ENCODE measurements at regions not wholly inside any gene's neighbourhood (a gene's known extent, or its start where the extent isn't known, plus 50 kb on each side); places are given as distances from the start of the nearest gene placed in this dataset.

DNA sequence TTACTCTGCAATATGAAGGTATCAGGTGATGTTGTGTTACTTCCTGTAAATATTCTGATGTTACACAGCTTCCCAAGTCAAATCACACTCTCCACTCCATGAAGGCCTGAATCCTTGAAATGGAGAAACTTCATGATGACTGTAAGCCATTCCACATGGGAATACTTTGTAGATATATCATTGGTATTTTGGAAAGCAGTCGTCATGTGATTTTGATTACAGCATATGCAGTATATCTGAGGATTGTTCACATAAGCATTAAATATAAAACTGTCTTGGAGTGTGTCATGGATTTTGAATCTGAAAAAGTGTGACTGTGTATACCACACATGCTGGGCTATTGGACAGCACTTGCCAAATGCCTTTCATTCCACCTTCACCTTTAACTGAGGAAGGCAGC is 118.3 kb upstream of the EXOC2 start:
- TF ChIP-seq MXI1 (IDR thresholded peaks at IDR 0.05; ENCODE audit: low read depth, low read length) (no peak), ZNF274 (IDR thresholded peaks at IDR 0.05; ENCODE audit: insufficient read depth, insufficient read length) (no peak), SP1 (IDR thresholded peaks at IDR 0.05; ENCODE audit: low read depth, low read length) (no peak), SMAD1 (IDR thresholded peaks at IDR 0.05; ENCODE audit: low read depth, partially characterized antibody) (no peak), GABPA (IDR thresholded peaks at IDR 0.05; ENCODE audit: low read depth) (no peak), POLR2AphosphoS5 (IDR thresholded peaks at IDR 0.05; ENCODE audit: low read length) (no peak), TBL1XR1 (IDR thresholded peaks at IDR 0.05; ENCODE audit: low read depth, low read length) (no peak), TCF7 (IDR thresholded peaks at IDR 0.05; ENCODE audit: borderline replicate concordance) (no peak), CBX5 (IDR thresholded peaks at IDR 0.05; ENCODE audit: low read depth) (no peak)
- TF ChIP-seq, protein P1, sequence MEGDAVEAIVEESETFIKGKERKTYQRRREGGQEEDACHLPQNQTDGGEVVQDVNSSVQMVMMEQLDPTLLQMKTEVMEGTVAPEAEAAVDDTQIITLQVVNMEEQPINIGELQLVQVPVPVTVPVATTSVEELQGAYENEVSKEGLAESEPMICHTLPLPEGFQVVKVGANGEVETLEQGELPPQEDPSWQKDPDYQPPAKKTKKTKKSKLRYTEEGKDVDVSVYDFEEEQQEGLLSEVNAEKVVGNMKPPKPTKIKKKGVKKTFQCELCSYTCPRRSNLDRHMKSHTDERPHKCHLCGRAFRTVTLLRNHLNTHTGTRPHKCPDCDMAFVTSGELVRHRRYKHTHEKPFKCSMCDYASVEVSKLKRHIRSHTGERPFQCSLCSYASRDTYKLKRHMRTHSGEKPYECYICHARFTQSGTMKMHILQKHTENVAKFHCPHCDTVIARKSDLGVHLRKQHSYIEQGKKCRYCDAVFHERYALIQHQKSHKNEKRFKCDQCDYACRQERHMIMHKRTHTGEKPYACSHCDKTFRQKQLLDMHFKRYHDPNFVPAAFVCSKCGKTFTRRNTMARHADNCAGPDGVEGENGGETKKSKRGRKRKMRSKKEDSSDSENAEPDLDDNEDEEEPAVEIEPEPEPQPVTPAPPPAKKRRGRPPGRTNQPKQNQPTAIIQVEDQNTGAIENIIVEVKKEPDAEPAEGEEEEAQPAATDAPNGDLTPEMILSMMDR (IDR thresholded peaks at IDR 0.05 in 2 of 3, conservative IDR thresholded peaks at IDR 0.05 in 1 of 3; ENCODE audit: control insufficient read depth in 2 of 3, extremely low read depth in 1 of 3, insufficient read depth in 1 of 3, low read depth in 3 of 3, low read length in 3 of 3), result no peak
- TF ChIP-seq, protein P2, sequence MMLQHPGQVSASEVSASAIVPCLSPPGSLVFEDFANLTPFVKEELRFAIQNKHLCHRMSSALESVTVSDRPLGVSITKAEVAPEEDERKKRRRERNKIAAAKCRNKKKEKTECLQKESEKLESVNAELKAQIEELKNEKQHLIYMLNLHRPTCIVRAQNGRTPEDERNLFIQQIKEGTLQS (IDR thresholded peaks at IDR 0.05; ENCODE audit: borderline replicate concordance, extremely low read depth, low read depth, low read length), result no peak
- TF ChIP-seq, protein P3, sequence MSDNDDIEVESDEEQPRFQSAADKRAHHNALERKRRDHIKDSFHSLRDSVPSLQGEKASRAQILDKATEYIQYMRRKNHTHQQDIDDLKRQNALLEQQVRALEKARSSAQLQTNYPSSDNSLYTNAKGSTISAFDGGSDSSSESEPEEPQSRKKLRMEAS (IDR thresholded peaks at IDR 0.05; ENCODE audit: low read depth, low read length), result no peak
- TF ChIP-seq, protein P4, sequence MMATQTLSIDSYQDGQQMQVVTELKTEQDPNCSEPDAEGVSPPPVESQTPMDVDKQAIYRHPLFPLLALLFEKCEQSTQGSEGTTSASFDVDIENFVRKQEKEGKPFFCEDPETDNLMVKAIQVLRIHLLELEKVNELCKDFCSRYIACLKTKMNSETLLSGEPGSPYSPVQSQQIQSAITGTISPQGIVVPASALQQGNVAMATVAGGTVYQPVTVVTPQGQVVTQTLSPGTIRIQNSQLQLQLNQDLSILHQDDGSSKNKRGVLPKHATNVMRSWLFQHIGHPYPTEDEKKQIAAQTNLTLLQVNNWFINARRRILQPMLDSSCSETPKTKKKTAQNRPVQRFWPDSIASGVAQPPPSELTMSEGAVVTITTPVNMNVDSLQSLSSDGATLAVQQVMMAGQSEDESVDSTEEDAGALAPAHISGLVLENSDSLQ (IDR thresholded peaks at IDR 0.05), result no peak
- TF ChIP-seq, protein P5, sequence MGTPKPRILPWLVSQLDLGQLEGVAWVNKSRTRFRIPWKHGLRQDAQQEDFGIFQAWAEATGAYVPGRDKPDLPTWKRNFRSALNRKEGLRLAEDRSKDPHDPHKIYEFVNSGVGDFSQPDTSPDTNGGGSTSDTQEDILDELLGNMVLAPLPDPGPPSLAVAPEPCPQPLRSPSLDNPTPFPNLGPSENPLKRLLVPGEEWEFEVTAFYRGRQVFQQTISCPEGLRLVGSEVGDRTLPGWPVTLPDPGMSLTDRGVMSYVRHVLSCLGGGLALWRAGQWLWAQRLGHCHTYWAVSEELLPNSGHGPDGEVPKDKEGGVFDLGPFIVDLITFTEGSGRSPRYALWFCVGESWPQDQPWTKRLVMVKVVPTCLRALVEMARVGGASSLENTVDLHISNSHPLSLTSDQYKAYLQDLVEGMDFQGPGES (IDR thresholded peaks at IDR 0.05), result no peak

All from GM12878 (cell line).